WTC11 (cell line): ENCODE measurements at regions not wholly inside any gene's neighbourhood (a gene's known extent, or its start where the extent isn't known, plus 50 kb on each side); places are given as distances from the start of the nearest gene placed in this dataset.

Experiments used
- ATAC-seq: fragments of 200-7000 bp; cut with Tn5 transposase; 2 replicates; pipeline ENCODE4 v1.10.0; 2021; ENCODE audit warnings: mild to moderate bottlenecking, moderate library complexity
- CTCF ChIA-PET: fragments of 300-600 bp; sonication (Branson Sonifier 250); formaldehyde crosslinking; loops from one replicate; lab custom pipeline; 2021; ENCODE audit warnings: antibody characterized with exemption; lab: Charles Lee
- POLR2A ChIA-PET: fragments of 350-600 bp; sonication (Branson Sonifier 250); formaldehyde crosslinking; loops from one replicate; lab custom pipeline; 2021; ENCODE audit warnings: antibody characterized with exemption; lab: Charles Lee
- DNase-seq: peaks from one replicate; pipeline ENCODE4 v3.0.0; 2021; ENCODE audit warnings: low spot score
- H3K27ac Mint-ChIP-seq: 2 replicates; pipeline ENCODE4 v1.8.0; 2021; ENCODE audit warnings: mixed read lengths
- H3K27me3 Mint-ChIP-seq: 2 replicates; pipeline ENCODE4 v1.8.0; 2021; ENCODE audit warnings: low read depth, mild to moderate bottlenecking, moderate library complexity, mixed read lengths
- H3K36me3 Mint-ChIP-seq: 2 replicates; pipeline ENCODE4 v1.8.0; 2021; ENCODE audit warnings: mixed read lengths
- H3K4me1 Mint-ChIP-seq: 2 replicates; pipeline ENCODE4 v1.8.0; 2022; ENCODE audit warnings: mixed read lengths
- H3K4me3 Mint-ChIP-seq: 2 replicates; pipeline ENCODE4 v1.8.0; 2021; ENCODE audit warnings: mild to moderate bottlenecking, moderate library complexity, mixed read lengths
- H3K9me3 Mint-ChIP-seq: 2 replicates; pipeline ENCODE4 v1.8.0; 2021; ENCODE audit warnings: mixed read lengths
- AFF4 ChIP-seq: sonication (generic); formaldehyde crosslinking; IDR thresholded peaks from 2 replicates; pipeline ENCODE4 v1.8.1; 2023; ENCODE audit warnings: mild to moderate bottlenecking, missing genetic modification reagents, borderline replicate concordance
- ETV6 ChIP-seq: sonication (generic); formaldehyde crosslinking; IDR thresholded peaks from 2 replicates; pipeline ENCODE4 v1.8.1; 2022; ENCODE audit warnings: mild to moderate bottlenecking, missing genetic modification reagents
- FOXJ3 ChIP-seq: sonication (generic); formaldehyde crosslinking; IDR thresholded peaks from 2 replicates; pipeline ENCODE4 v1.9.0; 2021; ENCODE audit warnings: missing genetic modification reagents, mild to moderate bottlenecking, borderline replicate concordance
- FOXK1 ChIP-seq: sonication (generic); formaldehyde crosslinking; IDR thresholded peaks from 2 replicates; pipeline ENCODE4 v1.8.0; 2022; ENCODE audit warnings: mild to moderate bottlenecking, moderate library complexity, missing genetic modification reagents
- GRHL2 ChIP-seq: fragments of 250-450 bp; sonication (Bioruptor Pico); IDR thresholded peaks from 2 replicates; pipeline ENCODE4 v1.8.0; 2022; ENCODE audit warnings: mild to moderate bottlenecking, moderate library complexity; ENCODE audit not compliant: insufficient replicate concordance, severe bottlenecking
- GTF2I ChIP-seq: fragments of 250-450 bp; sonication (Bioruptor Pico); conservative IDR thresholded peaks from 2 replicates; pipeline ENCODE4 v1.4.0; 2021; ENCODE audit warnings: mild to moderate bottlenecking
- IRF1 ChIP-seq: sonication (generic); formaldehyde crosslinking; IDR thresholded peaks from 2 replicates; pipeline ENCODE4 v1.8.0; 2023; ENCODE audit warnings: missing genetic modification reagents
- NFYB ChIP-seq: sonication (generic); formaldehyde crosslinking; conservative IDR thresholded peaks from 2 replicates; pipeline ENCODE4 v1.8.0; 2022; ENCODE audit warnings: low read depth, missing genetic modification reagents
- NR1H2 ChIP-seq: sonication (generic); formaldehyde crosslinking; IDR thresholded peaks from 2 replicates; pipeline ENCODE4 v1.9.0; 2021; ENCODE audit warnings: mild to moderate bottlenecking, moderate library complexity, missing genetic modification reagents
- PRDM15 ChIP-seq: sonication (generic); formaldehyde crosslinking; IDR thresholded peaks from 2 replicates; pipeline ENCODE4 v1.8.0; 2022; ENCODE audit warnings: missing genetic modification reagents
- PRRX2 ChIP-seq: fragments of 250-450 bp; sonication (Bioruptor Pico); IDR thresholded peaks from 2 replicates; pipeline ENCODE4 v1.8.0; 2021; ENCODE audit warnings: mild to moderate bottlenecking
- SOX15 ChIP-seq: fragments of 250-450 bp; sonication (Bioruptor Pico); IDR thresholded peaks from 2 replicates; pipeline ENCODE4 v1.9.0; 2021; ENCODE audit warnings: mild to moderate bottlenecking
- TEAD1 ChIP-seq: sonication (generic); formaldehyde crosslinking; IDR thresholded peaks from 2 replicates; pipeline ENCODE4 v1.8.0; 2022; ENCODE audit warnings: mild to moderate bottlenecking, missing genetic modification reagents
- USF1 ChIP-seq: sonication (generic); formaldehyde crosslinking; IDR thresholded peaks from 2 replicates; pipeline ENCODE4 v1.8.0; 2022; ENCODE audit warnings: mild to moderate bottlenecking, missing genetic modification reagents
- ZMAT4 ChIP-seq: fragments of 250-450 bp; sonication (Bioruptor Pico); IDR thresholded peaks from 2 replicates; pipeline ENCODE4 v1.9.0; 2021; ENCODE audit warnings: mild to moderate bottlenecking
- ZNF138 ChIP-seq: sonication (generic); formaldehyde crosslinking; conservative IDR thresholded peaks from 2 replicates; pipeline ENCODE4 v1.8.1; 2022; ENCODE audit warnings: mild to moderate bottlenecking, moderate library complexity, missing genetic modification reagents
- ZNF281 ChIP-seq: sonication (generic); formaldehyde crosslinking; IDR thresholded peaks from 2 replicates; pipeline ENCODE4 v1.8.0; 2023; ENCODE audit warnings: mild to moderate bottlenecking, missing genetic modification reagents
- ZNF416 ChIP-seq: fragments of 250-450 bp; sonication (Bioruptor Pico); IDR thresholded peaks from 2 replicates; pipeline ENCODE4 v1.9.0; 2021; ENCODE audit warnings: mild to moderate bottlenecking, inconsistent platforms
- ZNF423 ChIP-seq: fragments of 250-450 bp; sonication (Bioruptor Pico); IDR thresholded peaks from 2 replicates; pipeline ENCODE4 v2.1.2; 2022; ENCODE audit warnings: mild to moderate bottlenecking, moderate library complexity
- ZNF512 ChIP-seq: sonication (generic); formaldehyde crosslinking; IDR thresholded peaks from 2 replicates; pipeline ENCODE4 v1.8.1; 2022; ENCODE audit warnings: missing genetic modification reagents, borderline replicate concordance

GRCh38 chr14:48618057-48618456 is 942.7 kb upstream of the MDGA2 start (continued):
- TF ChIP-seq AFF4, result no peak
- no peak for TF ChIP-seq NFYB (CRISPR knock-in tag)
- no peak for TF ChIP-seq GTF2I (CRISPR knock-in tag)
- TF ChIP-seq ETV6 (CRISPR knock-in tag), result no peak
- TF ChIP-seq PRDM15 (CRISPR knock-in tag), result no peak
- TF ChIP-seq ZNF416 (CRISPR knock-in tag), result no peak
- no peak for TF ChIP-seq NR1H2 (CRISPR knock-in tag)
- TF ChIP-seq TEAD1 (CRISPR knock-in tag), result no peak
- TF ChIP-seq ZNF138 (CRISPR knock-in tag), result no peak
- no peak for TF ChIP-seq ZNF512 (CRISPR knock-in tag)
- no peak for TF ChIP-seq PRRX2 (CRISPR knock-in tag)
- TF ChIP-seq SOX15 (CRISPR knock-in tag), result no peak
- TF ChIP-seq FOXK1 (CRISPR knock-in tag), result no peak
- no peak for TF ChIP-seq ZNF281
- TF ChIP-seq, all 79 proteins: peak for 0

- Mint-ChIP-seq H3K27ac (no peak overlapping the region), H3K4me3 (no peak overlapping the region), H3K4me1 (no peaks in the 10 kb centered on the region), H3K27me3 (no peaks in the 10 kb centered on the region; the same call in 1 of the 2 replicates), H3K9me3 (peaks cover 26% of the 10 kb centered on the region), H3K36me3 (peaks cover 15% of the 10 kb centered on the region)
- no peak for DNase-seq
- TF ChIP-seq USF1, result no peak
- TF ChIP-seq IRF1 (CRISPR knock-in tag), result no peak
- TF ChIP-seq ZNF423, result no peak
- no peak for TF ChIP-seq GRHL2 (CRISPR knock-in tag)
- TF ChIP-seq NR1H2 (CRISPR knock-in tag), result no peak
- TF ChIP-seq ZMAT4 (CRISPR knock-in tag), result no peak
- no peak for TF ChIP-seq FOXJ3 (CRISPR knock-in tag)
- ChIA-PET CTCF (no interaction called here), POLR2A (interaction anchor here (0.7 kb wide), 1 partner anchor 54 kb away, joined by 3 read pairs; no protein-coding TSS in a partner anchor)
- ATAC-seq, result no peak
Observed at GRCh38 chr14:48616931-48617330, 941.5 kb upstream of the MDGA2 start.
